SK-N-DZ (cell line): ENCODE measurements at regions not wholly inside any gene's neighbourhood (a gene's known extent, or its start where the extent isn't known, plus 50 kb on each side); places are given as distances from the start of the nearest gene placed in this dataset.
A peak's percentile ranks its signal among the peaks of the same experiment; 100 is the strongest.

Experiments
- DNase-seq: peaks from one replicate; pipeline ENCODE4 v3.0.0-alpha.2; 2015; ENCODE audit warnings: low spot score

GRCh38 chr18:40576507-40577115, 1378.4 kb upstream of the PIK3C3 start:
- DNase-seq, result no peak

DNA sequence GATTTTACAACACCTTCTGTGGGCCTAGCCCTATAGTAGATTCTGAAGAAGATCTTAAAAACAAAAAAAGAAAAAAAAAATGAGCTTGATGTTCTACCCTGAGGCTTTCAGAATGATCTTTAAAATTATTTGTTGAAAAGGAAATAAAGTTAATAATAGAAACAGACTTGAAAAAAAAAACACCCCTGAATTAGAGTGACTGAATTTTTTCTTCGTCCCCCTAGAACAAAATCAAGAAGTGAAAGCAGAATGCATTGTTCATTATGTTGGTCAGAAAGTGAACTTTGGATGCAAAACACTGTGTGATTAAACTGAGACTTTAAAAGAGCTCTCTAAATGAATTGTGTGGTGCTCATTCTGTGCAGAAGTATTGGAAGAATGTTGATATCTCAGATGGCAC, 1384.4 kb upstream of the PIK3C3 start:
- no peak for DNase-seq

DNA sequence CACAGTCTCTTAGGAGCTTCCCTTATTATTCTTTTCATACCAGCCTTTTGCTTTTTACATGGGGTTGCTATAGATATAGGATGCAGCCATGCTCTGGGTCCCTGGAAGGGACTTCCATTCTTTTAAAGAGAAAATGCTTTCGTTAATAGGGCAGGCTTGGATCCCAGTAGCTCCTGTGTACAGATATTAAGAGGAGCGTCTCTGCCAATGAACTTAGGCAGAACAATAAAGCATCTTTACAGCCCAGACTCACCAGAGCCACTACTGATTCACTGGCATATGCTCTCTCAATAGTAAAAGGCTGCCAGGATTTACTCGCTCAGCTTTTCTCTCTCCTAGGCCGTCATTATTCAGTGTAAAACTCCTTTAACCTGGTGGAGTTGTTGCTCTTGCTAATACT, 1385.4 kb upstream of the PIK3C3 start:
- DNase-seq, result no peak

DNA sequence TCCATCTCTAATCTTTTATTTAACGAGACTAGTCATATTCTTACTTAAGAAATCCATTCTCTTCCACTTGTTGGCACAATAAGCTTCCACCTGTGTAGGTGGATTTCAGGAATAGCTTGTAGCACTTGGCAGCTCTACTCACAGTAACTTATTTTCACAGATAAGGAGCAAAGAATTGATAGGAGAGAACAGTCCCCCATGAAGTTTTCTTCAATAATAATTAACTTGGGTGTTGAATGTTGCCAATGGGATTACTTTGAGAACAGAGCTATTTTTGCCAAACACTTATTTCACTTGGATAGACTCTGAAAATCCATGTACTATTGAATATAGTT, 1388.6 kb upstream of the PIK3C3 start:
- DNase-seq, result no peak

- DNase-seq, result no peak
Measured at GRCh38 chr18:40565805-40566509, 1389.1 kb upstream of the PIK3C3 start.

DNA sequence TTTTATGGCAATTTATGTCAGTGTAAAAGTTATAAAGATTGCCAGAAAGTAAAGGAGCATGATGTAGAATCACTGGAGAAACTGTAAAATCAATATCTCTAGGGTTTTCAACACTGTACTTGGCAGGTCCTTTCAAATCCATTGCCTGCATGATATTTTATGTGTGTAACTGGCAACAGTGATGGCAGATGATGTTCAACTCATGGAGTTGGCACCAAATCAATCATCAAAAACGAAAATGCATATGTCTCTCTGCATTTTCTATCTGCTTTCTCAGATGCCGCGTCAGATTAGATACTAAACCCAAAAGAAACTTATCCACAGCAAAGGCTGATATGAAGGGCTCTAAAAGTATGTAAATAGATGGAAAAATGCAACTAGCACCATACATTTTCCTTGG, 1395.5 kb upstream of the PIK3C3 start:
- no peak for DNase-seq

GRCh38 chr18:40558706-40559392, 1396.2 kb upstream of the PIK3C3 start:
- no peak for DNase-seq

GRCh38 chr18:40555914-40556313, 1399.1 kb upstream of the PIK3C3 start:
- no peak for DNase-seq

DNA sequence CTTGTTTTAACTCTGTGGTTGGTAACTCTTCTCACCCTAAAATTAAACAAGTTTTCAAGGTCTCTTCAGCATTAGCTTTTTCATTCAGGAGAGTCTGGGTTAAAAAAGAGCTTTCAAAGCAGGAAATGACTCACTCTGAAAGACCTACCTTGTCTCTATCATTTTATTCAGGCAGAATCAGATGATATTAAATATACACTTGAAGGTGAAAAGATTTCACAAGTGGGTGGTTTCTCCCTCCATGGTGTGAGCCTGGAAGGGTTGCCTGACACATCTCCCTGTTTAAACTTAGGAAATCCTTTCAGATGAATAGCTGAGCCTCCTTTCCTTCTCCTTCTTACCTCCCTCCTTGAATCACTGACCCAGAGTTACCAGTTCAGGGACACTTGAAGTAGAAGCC, 1402.0 kb upstream of the PIK3C3 start:
- no peak for DNase-seq

GRCh38 chr18:40546875-40547274, 1408.2 kb upstream of the PIK3C3 start:
- no peak for DNase-seq

DNA sequence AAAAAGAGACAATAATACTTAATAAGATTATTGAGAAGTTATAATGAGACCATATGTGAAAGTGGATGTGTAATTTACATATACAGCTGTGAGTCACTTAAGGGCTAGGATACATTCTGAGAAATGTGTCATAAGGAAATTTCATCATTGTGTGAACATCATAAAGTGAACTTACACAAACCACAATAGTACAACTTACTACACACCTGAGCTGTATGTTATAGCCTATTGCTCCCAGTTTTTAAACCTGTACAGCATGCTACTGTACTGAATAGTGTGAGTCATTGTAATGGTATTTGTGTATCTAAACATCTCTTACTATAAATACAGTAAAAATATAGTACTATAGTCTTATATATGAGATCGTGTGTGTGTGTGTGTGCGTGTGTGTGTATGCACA, 1420.3 kb upstream of the PIK3C3 start:
- no peak for DNase-seq

GRCh38 chr18:40532046-40532445, 1423.0 kb upstream of the PIK3C3 start:
- no peak for DNase-seq

DNA sequence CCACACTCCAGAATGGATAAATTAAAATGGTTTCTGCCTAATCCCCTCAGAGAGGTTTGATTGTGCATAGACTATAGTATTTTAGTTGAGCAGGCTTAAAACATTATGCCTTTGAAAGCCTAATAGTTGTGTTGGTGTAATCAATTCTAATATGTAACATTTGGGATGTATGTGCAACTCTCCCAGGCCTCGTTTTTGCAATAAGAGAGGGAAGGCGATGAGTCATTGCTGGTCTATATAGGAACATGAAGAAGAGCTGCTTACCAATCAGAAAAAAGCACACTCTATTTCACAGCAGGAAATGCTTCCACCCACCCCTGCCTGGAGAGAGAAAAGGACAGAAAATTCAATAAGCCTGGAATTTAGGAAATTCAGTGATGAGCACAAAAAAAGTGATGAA, 1424.0 kb upstream of the PIK3C3 start:
- DNase-seq, result no peak

DNA sequence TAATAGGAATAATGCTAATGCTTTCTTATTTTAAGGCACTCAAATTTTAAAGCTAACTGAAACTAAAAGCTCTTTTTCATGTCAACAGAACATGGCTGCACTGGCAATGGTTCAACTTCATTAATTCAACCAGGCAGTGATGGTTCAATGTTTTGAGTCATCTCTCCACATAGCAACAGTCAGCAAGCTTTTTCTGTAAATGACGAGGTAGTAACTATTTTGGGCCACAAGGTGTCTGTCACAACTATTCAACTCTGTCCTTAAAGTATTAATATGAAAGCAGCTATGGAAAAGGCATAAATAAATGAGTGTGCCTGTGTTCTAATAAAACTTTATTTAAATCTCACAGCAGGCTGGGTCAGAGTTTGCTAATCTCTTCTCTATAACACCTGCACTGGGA, 1425.6 kb upstream of the PIK3C3 start:
- DNase-seq, result no peak

DNA sequence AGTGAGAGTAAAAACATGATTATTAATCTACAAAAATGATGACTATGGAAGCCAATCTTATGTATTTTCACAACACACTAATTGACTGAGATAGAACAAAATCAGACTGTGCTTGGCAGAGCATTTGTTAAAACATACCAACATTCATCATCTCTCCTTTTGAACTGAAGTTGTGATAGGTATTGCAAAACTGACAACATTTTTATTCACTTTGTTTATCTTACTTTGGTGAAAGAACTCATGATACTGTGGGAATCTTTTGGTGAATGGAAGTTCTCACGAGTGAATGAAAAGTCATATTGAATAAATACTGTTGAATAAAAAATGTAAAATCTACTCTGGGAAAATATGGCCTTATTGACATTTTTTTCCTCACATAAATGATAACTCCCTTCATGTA, 1430.2 kb upstream of the PIK3C3 start:
- DNase-seq, result no peak

DNA sequence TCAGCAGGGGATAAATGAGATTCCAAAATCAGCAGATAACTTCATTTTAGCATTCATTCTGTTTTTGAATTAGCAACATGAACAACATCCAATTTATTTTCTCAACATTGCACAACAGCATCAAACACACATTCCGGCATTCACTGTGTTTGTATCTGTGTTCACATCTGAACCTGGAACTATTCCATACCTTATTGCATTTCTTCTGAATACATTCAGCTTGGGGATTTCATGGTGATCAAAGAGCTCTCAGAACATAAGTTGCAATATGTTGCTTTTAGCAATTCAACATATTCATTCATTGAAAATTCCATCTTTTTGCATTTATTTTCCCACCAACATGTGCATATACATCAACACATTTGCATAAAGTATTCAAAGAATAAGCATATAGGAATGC, 1431.7 kb upstream of the PIK3C3 start:
- no peak for DNase-seq

GRCh38 chr18:40501026-40501425, 1454.0 kb upstream of the PIK3C3 start:
- DNase-seq, result no peak

DNA sequence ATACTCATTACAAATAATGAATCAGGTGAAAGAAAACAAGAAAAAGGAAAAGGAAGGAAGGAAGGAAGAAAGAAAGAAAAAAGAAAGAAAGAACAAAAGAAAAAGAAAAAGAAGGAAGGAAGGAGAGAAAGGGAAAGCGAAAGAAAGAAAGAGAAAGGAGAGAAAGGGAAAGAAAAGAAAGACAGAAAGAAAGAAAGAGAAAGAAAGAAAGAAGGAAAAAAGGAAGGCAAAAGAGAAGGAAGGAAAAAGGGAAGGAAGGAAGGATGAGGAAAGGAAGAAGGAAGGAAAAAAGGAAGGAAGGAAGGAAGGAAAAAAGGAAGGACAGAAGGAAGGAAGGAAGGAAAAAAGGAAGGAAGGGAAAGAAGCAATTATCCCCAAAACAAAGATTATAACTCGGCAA, 1460.4 kb upstream of the PIK3C3 start:
- DNase-seq, result no peak

DNA sequence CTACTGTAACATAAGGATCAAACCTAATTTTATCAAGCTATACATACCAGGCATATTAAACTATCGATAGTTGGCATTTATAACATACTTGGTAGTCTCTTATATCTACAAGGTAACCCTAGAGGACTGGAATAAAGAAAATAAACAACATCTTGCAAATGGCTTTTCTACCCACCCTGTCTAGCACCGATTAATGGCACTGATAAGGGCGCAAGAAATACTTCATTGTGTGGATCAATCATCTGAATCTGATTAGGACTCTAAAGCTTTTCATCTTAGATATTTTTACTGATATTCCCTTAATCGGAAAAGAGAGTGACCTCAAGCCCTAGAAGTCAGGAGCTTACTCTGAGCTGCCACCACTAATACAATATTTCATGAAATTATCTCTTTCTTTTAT, 1461.7 kb upstream of the PIK3C3 start:
- peak; percentile 61 for DNase-seq

GRCh38 chr18:40489301-40489700, 1465.7 kb upstream of the PIK3C3 start:
- DNase-seq, result no peak

DNA sequence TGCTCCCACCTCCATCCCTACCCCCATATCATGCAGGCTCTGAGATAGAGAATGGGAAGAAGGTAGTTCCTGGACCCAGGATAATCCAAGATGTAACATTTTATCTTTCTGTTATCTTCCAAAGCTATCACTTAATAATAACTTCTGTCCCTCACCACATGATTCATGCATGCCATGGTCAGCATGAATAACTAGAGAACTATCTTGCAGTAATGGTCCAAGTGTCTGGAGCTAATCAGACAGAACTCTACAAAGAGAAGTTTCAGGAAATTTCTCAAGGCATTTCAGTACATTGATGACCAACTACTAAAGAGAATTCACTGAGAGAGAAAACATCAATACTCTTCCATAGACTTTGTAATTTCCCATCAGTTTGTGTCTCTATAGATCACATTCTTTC, 1469.7 kb upstream of the PIK3C3 start:
- DNase-seq, result no peak

- peak; percentile 61 for DNase-seq
Measured at GRCh38 chr18:40473221-40474029, 1481.6 kb upstream of the PIK3C3 start.
